HepG2 (cell line): ENCODE measurements at regions not wholly inside any gene's neighbourhood (a gene's known extent, or its start where the extent isn't known, plus 50 kb on each side); places are given as distances from the start of the nearest gene placed in this dataset.

ENCODE experiments used
- ATAC-seq: fragments of 200-7000 bp; cut with Tn5 transposase; 3 replicates; pipeline ENCODE4 v1.9.1; 2020; ENCODE audit warnings: mild to moderate bottlenecking, moderate library complexity
- BruUV-seq: library from RNA; stranded (reverse); fragments of 400-500 nt; replicated peaks from 2 replicates; lab custom pipeline; 2021; lab: Mats Ljungman, UMichigan
- CTCF ChIA-PET: fragments of 300-600 bp; formaldehyde crosslinking; extraction: SDS; loops from one replicate; lab custom pipeline; 2021; ENCODE audit warnings: low total read pairs, inconsistent platforms, low intra/inter-chr PET ratio; lab: Yijun Ruan, JAX
- POLR2A ChIA-PET: fragments of 350-600 bp; sonication (Branson Sonifier 250); formaldehyde crosslinking; loops from one replicate; lab custom pipeline; 2020; ENCODE audit warnings: antibody characterized with exemption, inconsistent platforms; lab: Yijun Ruan, JAX
- DNase-seq: peaks from one replicate; pipeline ENCODE4 v3.0.0-alpha.2; 2015; ENCODE audit warnings: low spot score
- FAIRE-seq: peaks from 3 replicates; lab custom pipeline; 2011; peaks lifted over from hg19 to GRCh38; lab: Jason Lieb, UNC
- H2AFZ ChIP-seq: one replicate; pipeline ENCODE4 v1.6.1; 2011; ENCODE audit warnings: low read length, inconsistent platforms
- H3K27ac ChIP-seq: fragments of 300-600 bp; 3 replicates; pipeline ENCODE4 v1.8.0; 2011; ENCODE audit warnings: mixed run types, mild to moderate bottlenecking, mixed read lengths, low read length, inconsistent platforms; ENCODE audit not compliant: insufficient read depth; ENCODE audit errors: extremely low read length
- H3K27me3 ChIP-seq, 2 experiments: fragments of 200-600 bp in 1 of 2; 2 replicates in 1 of 2; 3 replicates in 1 of 2; pipeline versions ENCODE4 v1.6.0 to v1.8.0; 2011; ENCODE audit warnings: low read length in 2 of 2, mild to moderate bottlenecking in 2 of 2, moderate library complexity in 2 of 2, inconsistent platforms in 1 of 2; ENCODE audit not compliant: insufficient read depth in 2 of 2, control insufficient read depth in 1 of 2
- H3K36me3 ChIP-seq, 2 experiments: fragments of 200-600 bp in 1 of 2; replicated peaks in 1 of 2; 2 replicates in 1 of 2; 3 replicates in 1 of 2; pipeline versions ENCODE4 v1.5.1 to v1.8.0; 2011; ENCODE audit warnings: low read length in 2 of 2, inconsistent platforms in 1 of 2; ENCODE audit not compliant: insufficient read depth in 2 of 2, control insufficient read depth in 1 of 2
- H3K4me1 ChIP-seq: 2 replicates; pipeline ENCODE4 v1.5.1; 2012; ENCODE audit warnings: low read length, inconsistent platforms; ENCODE audit not compliant: insufficient read depth
- H3K4me2 ChIP-seq: 2 replicates; pipeline ENCODE4 v1.6.0; 2011; ENCODE audit warnings: low read depth, low read length, inconsistent platforms
- H3K4me3 ChIP-seq, 3 experiments: fragments of 200-600 bp in 1 of 3; sonication (generic), shearing (Covaris generic) in 1 of 3; replicated peaks in 1 of 3; 2 replicates each; pipeline ENCODE4 v1.5.1; 2011 to 2016; ENCODE audit warnings: low read length in 3 of 3, inconsistent platforms in 2 of 3, low read depth in 2 of 3, mild to moderate bottlenecking in 2 of 3, control low read depth in 1 of 3, mixed read lengths in 1 of 3; ENCODE audit not compliant: insufficient read depth in 1 of 3
- H3K79me2 ChIP-seq: one replicate; pipeline ENCODE4 v1.6.1; 2011; ENCODE audit warnings: low read length, inconsistent platforms; ENCODE audit not compliant: insufficient read depth
- H3K9ac ChIP-seq: 2 replicates; pipeline ENCODE4 v1.6.0; 2011; ENCODE audit warnings: mild to moderate bottlenecking, low read depth, low read length, inconsistent platforms; ENCODE audit not compliant: insufficient read depth
- H3K9me3 ChIP-seq: 2 replicates; pipeline ENCODE4 v1.5.1; 2012; ENCODE audit warnings: mild to moderate bottlenecking, low read length
- H4K20me1 ChIP-seq: 2 replicates; pipeline ENCODE4 v1.6.0; 2011; ENCODE audit warnings: inconsistent platforms, mild to moderate bottlenecking, low read length, moderate library complexity; ENCODE audit not compliant: insufficient read depth
- EZH2 ChIP-seq: conservative IDR thresholded peaks from 2 replicates; pipeline ENCODE4 v1.6.1; 2012; ENCODE audit warnings: mild to moderate bottlenecking, low read depth, low read length, moderate library complexity
- GATAD1 ChIP-seq: IDR thresholded peaks from 2 replicates; pipeline ENCODE4 v1.6.1; 2016; ENCODE audit warnings: missing genetic modification reagents, missing compliant biosample characterization
- HOMEZ ChIP-seq: IDR thresholded peaks from 2 replicates; pipeline ENCODE4 v1.6.1; 2016; ENCODE audit warnings: low read depth
- MAZ ChIP-seq, 2 experiments: sonication (generic) in 1 of 2; formaldehyde crosslinking in 1 of 2; IDR thresholded peaks; 2 replicates each; pipeline versions ENCODE4 v1.5.0 to v1.6.1; 2012 to 2020; ENCODE audit warnings: low read depth in 2 of 2, mild to moderate bottlenecking in 2 of 2, borderline replicate concordance in 1 of 2, improper control_type of control experiment in 1 of 2, low read length in 1 of 2, missing genetic modification reagents in 1 of 2, moderate library complexity in 1 of 2
- MED1 ChIP-seq: sonication (generic); formaldehyde crosslinking; IDR thresholded peaks from 2 replicates; pipeline ENCODE4 v1.4.0; 2020; ENCODE audit warnings: missing genetic modification reagents
- MTA1 ChIP-seq: sonication (generic); formaldehyde crosslinking; IDR thresholded peaks from 2 replicates; pipeline ENCODE4 v1.4.0; 2020; ENCODE audit warnings: missing genetic modification reagents, mild to moderate bottlenecking, borderline replicate concordance
- NFIC ChIP-seq: IDR thresholded peaks from 2 replicates; pipeline ENCODE4 v1.6.1; 2012; ENCODE audit warnings: mild to moderate bottlenecking, low read length, inconsistent platforms
- ONECUT2 ChIP-seq: sonication (generic); formaldehyde crosslinking; IDR thresholded peaks from 2 replicates; pipeline ENCODE4 v1.4.0; 2020; ENCODE audit warnings: missing genetic modification reagents
- POLR2AphosphoS2 ChIP-seq: IDR thresholded peaks from 2 replicates; pipeline ENCODE4 v1.6.1; 2011; ENCODE audit warnings: low read depth, low read length, improper control_type of control experiment
- PRDM15 ChIP-seq: sonication (generic); formaldehyde crosslinking; IDR thresholded peaks from 2 replicates; pipeline ENCODE4 v1.4.0; 2020; ENCODE audit warnings: missing genetic modification reagents
- TEF ChIP-seq: sonication (generic); formaldehyde crosslinking; IDR thresholded peaks from 2 replicates; pipeline ENCODE4 v1.5.0; 2020; ENCODE audit warnings: missing genetic modification reagents
- ZFX ChIP-seq: sonication (generic); formaldehyde crosslinking; IDR thresholded peaks from 2 replicates; pipeline ENCODE4 v1.4.0; 2020; ENCODE audit warnings: mild to moderate bottlenecking, low read depth, missing genetic modification reagents, moderate library complexity
- ZMYM4 ChIP-seq: sonication (generic); formaldehyde crosslinking; IDR thresholded peaks from 2 replicates; pipeline ENCODE4 v1.8.1; 2023; ENCODE audit warnings: mild to moderate bottlenecking, missing genetic modification reagents
- ZNF468 ChIP-seq: sonication (generic); formaldehyde crosslinking; IDR thresholded peaks from 2 replicates; pipeline ENCODE4 v1.8.0; 2022; ENCODE audit warnings: mild to moderate bottlenecking, moderate library complexity, missing genetic modification reagents
- ZNF562 ChIP-seq: sonication (generic); formaldehyde crosslinking; IDR thresholded peaks from 2 replicates; pipeline ENCODE4 v1.8.0; 2022; ENCODE audit warnings: missing genetic modification reagents, borderline replicate concordance
- ZNF615 ChIP-seq: sonication (generic); formaldehyde crosslinking; IDR thresholded peaks from 2 replicates; pipeline ENCODE4 v1.5.0; 2020; ENCODE audit warnings: mild to moderate bottlenecking, missing genetic modification reagents, borderline replicate concordance
- ZNF784 ChIP-seq: sonication (generic); formaldehyde crosslinking; IDR thresholded peaks from 2 replicates; pipeline ENCODE4 v1.5.1; 2020; ENCODE audit warnings: missing genetic modification reagents, mild to moderate bottlenecking, borderline replicate concordance
- ZSCAN29 ChIP-seq: sonication (generic); formaldehyde crosslinking; conservative IDR thresholded peaks from 2 replicates; pipeline ENCODE4 v1.4.0; 2020; ENCODE audit warnings: mild to moderate bottlenecking, missing genetic modification reagents
- WGBS: methylation state at CpG from one replicate; pipeline ENCODE4 v1.1.6; 2017; ENCODE audit warnings: low lambda C conversion rate; 5-methylcytosine and 5-hydroxymethylcytosine counted together
- in situ Hi-C: cut with HindIII; loops from 2 replicates; pipeline ENCODE4 v1.10.0; 2017; ENCODE audit warnings: low pct_unique_long_range_greater_than_20kb; ENCODE audit not compliant: extremely low pct_ligation_motif_present
- intact Hi-C: fragments of 100-400 bp; cut with micrococcal nuclease; formaldehyde crosslinking; loops from one replicate; pipeline ENCODE4 v1.10.0; 2022; ENCODE audit not compliant: unreplicated experiment

- 41% methylated on average over 13 of the region's 18 CpGs for WGBS
- H2AFZ ChIP-seq = no peak overlapping the region
- no peak for TF ChIP-seq ZFX (CRISPR knock-in tag)
- no peak for TF ChIP-seq ZNF615 (CRISPR knock-in tag)
- no peak for TF ChIP-seq ZNF784
- TF ChIP-seq ZNF562 = no peak
- no peak for TF ChIP-seq POLR2AphosphoS2
- TF ChIP-seq MTA1 = no peak
- no peak for TF ChIP-seq TEF
- no peak for TF ChIP-seq MED1 (CRISPR knock-in tag)
- no peak for TF ChIP-seq HOMEZ
- no peak for TF ChIP-seq ZNF468 (CRISPR knock-in tag)
- no peak for TF ChIP-seq MAZ (IDR thresholded peaks at IDR 0.05; ENCODE audit: borderline replicate concordance, low read depth, low read length)
- TF ChIP-seq MAZ (CRISPR knock-in tag; IDR thresholded peaks at IDR 0.05; ENCODE audit: low read depth) = no peak
- TF ChIP-seq GATAD1 (CRISPR knock-in tag) = no peak
- no peak for TF ChIP-seq ONECUT2 (CRISPR knock-in tag)
- TF ChIP-seq ZSCAN29 = no peak
- no peak for TF ChIP-seq ZMYM4 (CRISPR knock-in tag)
- no peak for TF ChIP-seq EZH2
- TF ChIP-seq NFIC = no peak
- TF ChIP-seq PRDM15 (CRISPR knock-in tag) = no peak
These were observed 78.3 kb upstream of the NCOR2 start for GRCh38 chr12:124645530-124646244.

More at GRCh38 chr12:124645530-124646244, 78.3 kb upstream of the NCOR2 start:
- Histone ChIP-seq H3K79me2 (no peaks in the 10 kb centered on the region), H4K20me1 (no peaks in the 10 kb centered on the region), H3K9me3 (peaks cover 6% of the 10 kb centered on the region), H3K27me3 (peaks cover 3 to 7% of the 10 kb centered on the region in 2 experiments; a peak in 3 of 5 replicates), H3K4me3 (no peak overlapping the region), H3K4me2 (no peak overlapping the region), H3K27ac (no peak overlapping the region), H3K9ac (no peak overlapping the region), H3K36me3 (no peaks in the 10 kb centered on the region), H3K4me1 (no peaks in the 10 kb centered on the region; the same call in 1 of the 2 replicates)
- ChIA-PET POLR2A (no interaction called here), CTCF (no interaction called here)
- no peak for FAIRE-seq
- in situ Hi-C loops (no loop called here), intact Hi-C loops (no loop called here)
- BruUV-seq = no TSS peak
- no peak for DNase-seq
- no peak; the same call in 2 of the 3 replicates for ATAC-seq
